Esophagus muscularis mucosa (tissue), 4 donors: ENCODE measurements at regions not wholly inside any gene's neighbourhood (a gene's known extent, or its start where the extent isn't known, plus 50 kb on each side); places are given as distances from the start of the nearest gene placed in this dataset.
"Not testable (repeated sequence)": the region's sequence is repeated elsewhere in the genome, so short reads cannot be mapped to it uniquely, and the experiment has no call there.

Experiments
- DNase-seq: peaks from one replicate; pipeline ENCODE4 v3.0.0-alpha.2; 2017; ENCODE audit errors: extremely low spot score
- H3K27ac ChIP-seq, 4 donors: fragments of 200-600 bp; sonication (generic); replicated peaks in 1 of 4; 1 replicate in 3 of 4; 2 replicates in 1 of 4; pipeline ENCODE4 v1.5.1; 2016 to 2019; ENCODE audit warnings: mild to moderate bottlenecking in 1 of 4
- H3K27me3 ChIP-seq, 4 donors: fragments of 200-600 bp; sonication (generic); one replicate each; pipeline versions ENCODE4 v1.5.1 to v1.6.0; 2016 to 2019
- H3K36me3 ChIP-seq, 4 donors: fragments of 200-600 bp; sonication (generic); one replicate each; pipeline ENCODE4 v1.5.1; 2016 to 2019
- H3K4me1 ChIP-seq, 4 donors: fragments of 200-600 bp; sonication (generic); one replicate each; pipeline ENCODE4 v1.5.1; 2016 to 2019
- H3K4me3 ChIP-seq, 4 donors: fragments of 200-600 bp; sonication (generic); 1 replicate in 2 of 4; 2 replicates in 2 of 4; pipeline ENCODE4 v1.5.1; 2016 to 2019; ENCODE audit warnings: mild to moderate bottlenecking in 4 of 4, moderate library complexity in 1 of 4
- H3K9me3 ChIP-seq, 4 donors: fragments of 200-600 bp; sonication (generic); 1 replicate in 3 of 4; 2 replicates in 1 of 4; pipeline ENCODE4 v1.5.1; 2016 to 2019
- EP300 ChIP-seq: sonication (generic); formaldehyde crosslinking; IDR thresholded peaks from one replicate; pipeline ENCODE4 v1.6.1; 2017; ENCODE audit warnings: antibody characterized with exemption
- POLR2A ChIP-seq: fragments of 450-650 bp; IDR thresholded peaks from one replicate; pipeline ENCODE4 v1.6.1; 2017; ENCODE audit warnings: antibody characterized with exemption, moderate library complexity, mild to moderate bottlenecking, low read depth
- POLR2AphosphoS5 ChIP-seq, 2 donors: sonication (generic); formaldehyde crosslinking; IDR thresholded peaks; one replicate each; pipeline ENCODE4 v1.6.1; 2017; ENCODE audit warnings: antibody characterized with exemption in 2 of 2
- WGBS: methylation state at CpG from one replicate; pipeline ENCODE4 v1.1.5; 2018; 5-methylcytosine and 5-hydroxymethylcytosine counted together
- intact Hi-C: fragments of 100-400 bp; cut with DNase I; formaldehyde crosslinking; loops from one replicate; pipeline ENCODE4 v1.15.1; 2023
- TF ChIP-seq, protein P1 (sequence below), 3 experiments: fragments of 200-600 bp in 2 of 3; fragments of 450-650 bp in 1 of 3; sonication (generic) in 2 of 3; IDR thresholded peaks; one replicate each; pipeline ENCODE4 v1.5.1; 2017 to 2019; ENCODE audit warnings: antibody characterized with exemption in 3 of 3, mild to moderate bottlenecking in 2 of 3, moderate library complexity in 1 of 3

DNA sequence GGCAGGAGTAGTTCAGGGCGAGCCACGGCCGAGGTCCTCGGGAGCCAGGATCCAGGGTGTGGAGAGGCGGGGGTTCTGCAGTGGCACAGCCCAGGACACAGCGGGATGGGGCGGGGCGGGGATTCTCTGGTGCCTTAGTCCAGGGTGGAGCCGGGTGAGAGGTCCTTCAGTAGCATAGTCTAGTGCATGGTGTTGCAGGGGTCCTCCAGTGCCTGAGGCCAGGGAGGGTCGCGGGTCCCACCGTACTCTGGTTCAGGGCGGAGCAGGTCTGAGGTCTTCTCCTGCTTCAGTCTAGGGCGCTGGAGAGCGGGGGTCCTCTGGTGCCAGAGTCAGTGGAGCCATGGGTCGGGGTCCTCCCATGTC lies 131.1 kb downstream of the CCDC74A start:
- DNase-seq, result no peak
- Histone ChIP-seq H3K36me3 (no peaks in the 10 kb centered on the region), H3K27ac (no peak overlapping the region), H3K4me3 (no peak overlapping the region), H3K27me3 (peaks cover 0 to 6% (median 0%) of the 10 kb centered on the region in 4 donors), H3K4me1 (peaks cover 0 to 10% (median 0%) of the 10 kb centered on the region in 4 donors), H3K9me3 (no peaks in the 10 kb centered on the region)
- 100% methylated on average over 1 of the region's 16 CpGs for WGBS
- intact Hi-C loops, result no loop called here
- TF ChIP-seq POLR2A, result no peak
- no peak for TF ChIP-seq EP300
- TF ChIP-seq POLR2AphosphoS5 (IDR thresholded peaks at IDR 0.05), result no peak
- TF ChIP-seq, protein P1, sequence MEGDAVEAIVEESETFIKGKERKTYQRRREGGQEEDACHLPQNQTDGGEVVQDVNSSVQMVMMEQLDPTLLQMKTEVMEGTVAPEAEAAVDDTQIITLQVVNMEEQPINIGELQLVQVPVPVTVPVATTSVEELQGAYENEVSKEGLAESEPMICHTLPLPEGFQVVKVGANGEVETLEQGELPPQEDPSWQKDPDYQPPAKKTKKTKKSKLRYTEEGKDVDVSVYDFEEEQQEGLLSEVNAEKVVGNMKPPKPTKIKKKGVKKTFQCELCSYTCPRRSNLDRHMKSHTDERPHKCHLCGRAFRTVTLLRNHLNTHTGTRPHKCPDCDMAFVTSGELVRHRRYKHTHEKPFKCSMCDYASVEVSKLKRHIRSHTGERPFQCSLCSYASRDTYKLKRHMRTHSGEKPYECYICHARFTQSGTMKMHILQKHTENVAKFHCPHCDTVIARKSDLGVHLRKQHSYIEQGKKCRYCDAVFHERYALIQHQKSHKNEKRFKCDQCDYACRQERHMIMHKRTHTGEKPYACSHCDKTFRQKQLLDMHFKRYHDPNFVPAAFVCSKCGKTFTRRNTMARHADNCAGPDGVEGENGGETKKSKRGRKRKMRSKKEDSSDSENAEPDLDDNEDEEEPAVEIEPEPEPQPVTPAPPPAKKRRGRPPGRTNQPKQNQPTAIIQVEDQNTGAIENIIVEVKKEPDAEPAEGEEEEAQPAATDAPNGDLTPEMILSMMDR (IDR thresholded peaks at IDR 0.05), result no peak

DNA sequence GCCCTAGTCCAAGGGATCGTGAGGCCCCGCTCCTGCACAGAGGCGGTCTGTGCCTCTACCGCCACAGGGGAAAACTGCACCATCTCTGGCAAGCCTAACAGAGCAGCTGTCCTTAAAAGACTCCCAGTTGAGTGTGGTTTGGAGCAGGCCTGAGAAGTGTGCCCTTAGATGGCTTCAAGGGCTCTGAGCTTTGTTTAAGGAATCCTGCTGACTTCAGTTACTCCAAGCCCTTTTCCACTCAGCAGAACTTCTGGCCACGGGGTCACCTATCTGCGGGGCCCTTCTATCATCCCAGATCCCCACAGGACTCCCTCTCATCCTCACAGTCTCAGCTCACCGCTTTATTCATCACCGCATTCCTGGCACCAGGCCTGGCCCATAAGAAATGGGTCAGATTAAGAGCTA lies 131.5 kb downstream of the CCDC74A start:
- no peaks in the 10 kb centered on the region for H3K9me3 ChIP-seq
- intact Hi-C loops, result no loop called here
- H3K27ac ChIP-seq, result no peak overlapping the region
- WGBS, result 93% methylated on average over 8 of the region's 8 CpGs
- TF ChIP-seq EP300 (no peak), POLR2A (no peak), POLR2AphosphoS5 (IDR thresholded peaks at IDR 0.05) (no peak)
- TF ChIP-seq, protein P1 (IDR thresholded peaks at IDR 0.05), result no peak
- H3K4me3 ChIP-seq, result no peak overlapping the region
- no peaks in the 10 kb centered on the region for H3K36me3 ChIP-seq
- H3K27me3 ChIP-seq, result peaks cover 0 to 6% (median 0%) of the 10 kb centered on the region in 4 donors
- peaks cover 0 to 10% (median 0%) of the 10 kb centered on the region in 4 donors for H3K4me1 ChIP-seq
- DNase-seq, result no peak

DNA sequence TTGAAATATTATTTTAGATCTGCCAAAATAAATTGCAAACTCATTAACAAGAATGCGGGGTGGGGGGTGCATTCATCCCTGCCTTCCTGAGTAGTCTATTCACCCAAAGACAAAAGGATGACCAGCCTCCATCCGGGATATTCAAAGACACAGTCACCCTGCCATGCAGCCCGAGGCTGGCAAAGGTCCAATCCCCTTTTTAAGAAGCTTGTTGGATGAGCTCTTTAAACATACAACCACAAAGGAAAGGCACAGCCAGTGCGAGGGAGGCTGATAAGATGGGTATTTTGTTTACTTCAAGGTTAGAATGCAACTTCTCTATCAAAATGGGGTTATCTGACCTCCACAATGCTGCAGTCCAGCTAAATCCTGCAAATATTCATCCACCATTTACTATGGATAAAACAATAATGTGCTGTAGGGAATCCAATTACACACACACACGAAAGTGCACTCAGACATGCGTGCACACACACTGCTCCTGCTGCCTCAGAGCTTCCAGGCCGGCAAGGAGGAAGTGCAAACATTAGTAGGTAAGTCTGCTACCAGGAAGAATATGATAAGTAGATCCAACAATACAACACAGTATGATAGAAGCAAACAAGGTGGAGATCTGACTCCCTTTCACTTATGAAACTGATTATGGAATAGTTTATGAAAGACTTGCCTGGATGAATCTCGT lies 133.6 kb downstream of the CCDC74A start:
- H3K36me3 ChIP-seq, H3K27me3 ChIP-seq, H3K27ac ChIP-seq, H3K9me3 ChIP-seq, H3K4me3 ChIP-seq, DNase-seq, intact Hi-C loops: not testable (repeated sequence)
- WGBS, result 53% methylated on average over 8 of the region's 8 CpGs
- peaks cover 0 to 10% (median 0%) of the 10 kb centered on the region in 4 donors for H3K4me1 ChIP-seq

DNA sequence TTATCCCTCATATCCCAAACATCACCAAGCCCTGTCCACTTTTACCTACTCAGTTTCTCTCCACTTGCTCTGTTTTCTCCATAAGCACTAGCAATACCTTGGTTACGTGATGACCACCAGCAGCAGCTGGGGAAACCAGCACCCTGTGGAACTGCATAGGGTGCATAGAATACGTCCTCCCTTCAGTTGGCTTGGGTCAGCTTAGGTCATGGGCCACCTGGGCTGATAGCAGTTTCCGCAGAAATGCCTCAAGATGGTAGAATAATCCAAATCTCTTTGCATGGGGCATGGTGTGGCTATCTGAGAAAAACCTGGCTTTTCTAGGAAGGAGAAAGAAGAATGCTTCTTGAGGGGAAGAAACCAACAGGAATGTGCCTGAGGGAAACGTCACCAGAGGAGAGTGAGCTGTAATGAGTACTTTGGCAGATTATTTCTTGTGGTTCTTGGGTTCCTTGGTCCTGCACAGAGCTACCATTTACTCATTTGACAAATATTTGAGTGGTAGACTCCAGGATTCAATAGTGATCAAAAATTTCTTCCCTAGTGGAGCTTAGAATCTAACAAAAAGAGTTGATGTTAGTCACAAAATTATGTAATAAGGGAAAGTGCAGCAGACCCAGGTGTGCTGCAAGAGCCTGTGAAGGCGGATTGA lies 134.3 kb downstream of the CCDC74A start:
- intact Hi-C loops, result not testable (repeated sequence)
- 84% methylated on average over 5 of the region's 5 CpGs for WGBS

DNA sequence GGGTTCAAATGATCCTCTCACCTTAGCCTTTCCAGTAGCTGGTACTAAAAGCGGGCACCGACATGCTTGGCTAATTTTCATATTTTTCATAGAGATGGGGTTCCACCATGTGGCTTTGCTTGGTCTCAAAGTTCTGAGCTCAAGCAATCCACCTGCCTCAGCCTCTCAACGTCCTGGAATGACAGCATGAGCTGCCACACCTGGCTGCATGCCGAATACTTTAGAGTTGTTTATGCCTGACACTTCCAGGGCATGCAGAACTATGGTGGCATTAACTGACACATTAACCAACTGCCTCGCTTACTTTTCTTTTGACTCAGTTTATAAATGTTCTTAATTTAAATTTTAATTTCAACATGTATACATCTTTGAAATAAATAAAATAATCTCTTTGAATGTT lies 135.8 kb downstream of the CCDC74A start:
- intact Hi-C loops, DNase-seq, H3K9me3 ChIP-seq, H3K27ac ChIP-seq, H3K4me1 ChIP-seq, H3K36me3 ChIP-seq, H3K4me3 ChIP-seq, H3K27me3 ChIP-seq: not testable (repeated sequence)
- WGBS, result 68% methylated on average over 5 of the region's 5 CpGs

More for the DNA sequence above, 134.3 kb downstream of the CCDC74A start:
- not testable (repeated sequence) for H3K27me3 ChIP-seq, H3K27ac ChIP-seq, H3K36me3 ChIP-seq, DNase-seq, H3K9me3 ChIP-seq, H3K4me3 ChIP-seq
- peaks cover 0 to 10% (median 0%) of the 10 kb centered on the region in 4 donors for H3K4me1 ChIP-seq

DNA sequence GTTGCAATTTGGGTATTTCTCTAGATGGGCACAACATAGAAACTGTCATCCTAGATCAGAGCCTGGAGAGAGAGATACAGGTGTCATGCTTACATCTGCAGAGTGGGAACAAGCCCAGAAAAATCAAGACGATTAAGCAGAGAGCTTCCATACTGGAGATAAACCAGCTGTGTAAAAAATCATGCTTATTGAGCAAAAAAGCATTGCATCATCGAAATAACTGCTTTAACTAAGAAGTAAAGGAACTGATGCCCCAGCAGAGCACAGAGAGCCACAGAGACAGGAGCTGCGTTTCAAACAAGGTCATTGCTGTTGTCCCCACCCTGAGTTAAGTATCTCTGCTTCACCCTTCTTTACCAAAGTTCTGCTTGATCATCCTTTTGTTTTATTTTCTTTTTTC lies 138.0 kb downstream of the CCDC74A start:
- 49% methylated on average over 3 of the region's 3 CpGs for WGBS
- DNase-seq, H3K4me3 ChIP-seq, H3K9me3 ChIP-seq, H3K27me3 ChIP-seq, H3K4me1 ChIP-seq, intact Hi-C loops, H3K27ac ChIP-seq, H3K36me3 ChIP-seq: not testable (repeated sequence)

DNA sequence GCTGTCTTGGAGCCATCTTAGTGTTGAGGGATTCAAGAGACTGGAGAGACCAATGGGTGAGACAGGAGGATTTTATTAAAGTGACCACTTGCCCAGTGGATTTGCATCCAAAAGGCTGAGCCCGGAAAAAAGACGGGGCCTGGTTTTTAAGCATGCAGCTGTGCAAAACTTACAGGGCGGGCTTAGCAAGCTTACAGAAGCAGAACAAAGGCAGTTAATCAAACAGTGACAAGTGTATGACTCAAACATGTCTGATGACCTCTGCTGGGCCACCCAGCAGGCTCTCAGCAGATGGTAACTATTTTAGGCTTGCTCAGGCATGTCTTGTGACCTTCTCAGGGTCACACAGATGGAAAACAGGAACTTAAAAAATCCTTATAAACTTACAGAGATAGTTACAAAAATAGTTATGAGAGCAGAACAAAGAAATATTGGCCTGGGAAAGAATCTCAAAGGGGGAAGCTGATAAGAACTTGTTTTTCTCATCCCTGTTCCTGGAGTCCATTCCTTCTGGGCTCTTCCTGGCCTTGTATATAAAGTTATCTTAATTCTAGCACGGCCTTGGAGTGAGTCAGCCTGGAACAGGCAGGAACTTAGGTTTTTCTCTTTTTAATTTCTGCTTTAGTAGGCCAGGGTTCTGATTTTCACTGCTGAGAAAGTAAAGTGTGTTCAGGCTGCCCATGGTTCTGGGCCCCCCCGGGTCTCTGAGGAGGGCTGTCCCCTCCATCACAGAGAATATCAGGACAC lies 141.3 kb downstream of the CCDC74A start:
- Histone ChIP-seq H3K27me3 (peaks cover 0 to 12% (median 0%) of the 10 kb centered on the region in 4 donors), H3K27ac (peak overlapping the region in 2 of 4 donors; percentile 27 to 48), H3K4me1 (peaks cover 19 to 23% (median 21%) of the 10 kb centered on the region in 4 donors)
- WGBS, result 45% methylated on average over 5 of the region's 5 CpGs
- DNase-seq, H3K36me3 ChIP-seq, H3K9me3 ChIP-seq, H3K4me3 ChIP-seq, intact Hi-C loops: not testable (repeated sequence)

DNA sequence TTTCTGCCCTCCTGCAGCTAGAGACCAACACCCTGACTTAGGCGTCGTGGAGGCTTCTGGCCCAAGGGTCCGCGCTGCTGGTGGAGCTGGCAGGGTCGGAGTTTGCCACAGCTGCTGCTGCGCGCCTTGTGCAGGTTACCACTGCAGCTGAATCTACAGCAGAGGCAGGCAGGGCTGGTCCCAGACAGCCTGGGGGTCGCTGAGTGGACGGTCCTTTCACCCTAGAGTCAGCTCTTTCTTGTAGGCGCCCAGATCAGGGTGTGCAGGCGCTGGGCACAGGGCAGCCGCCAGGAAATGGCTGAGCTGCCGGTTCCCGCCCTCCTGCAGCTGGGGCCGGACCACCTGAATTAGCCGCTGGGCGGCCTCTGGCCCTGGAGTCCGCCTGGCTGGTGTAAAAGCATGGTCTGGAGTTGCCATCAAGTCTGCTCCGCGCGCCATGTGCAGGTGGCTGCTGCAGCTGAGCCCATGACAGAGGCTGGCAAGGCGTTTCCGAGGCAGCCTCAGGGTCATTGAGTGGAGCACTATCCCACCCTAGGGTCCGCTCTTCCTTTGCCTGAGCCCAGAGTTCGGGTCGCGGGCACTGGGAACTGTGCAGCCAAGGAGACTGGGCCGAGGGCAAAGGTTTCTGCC lies 144.3 kb downstream of the CCDC74A start:
- H3K9me3 ChIP-seq, result not testable (repeated sequence)

More for the DNA sequence above, 144.3 kb downstream of the CCDC74A start:
- peaks cover 0 to 20% (median 2%) of the 10 kb centered on the region in 4 donors for H3K27me3 ChIP-seq
- not testable (repeated sequence) for H3K27ac ChIP-seq, DNase-seq, H3K36me3 ChIP-seq
- H3K4me1 ChIP-seq, result peaks cover 22 to 28% (median 24%) of the 10 kb centered on the region in 4 donors
- H3K4me3 ChIP-seq, result peak overlapping the region in 1 of 4 donors; percentile 44
- WGBS, result 72% methylated on average over 22 of the region's 28 CpGs
- intact Hi-C loops, result loop anchor here (5.0 to 10.0 kb wide), 3 partner anchors 177 to 517 kb away; partner anchors contain the start of gene MZT2A
